Caco-2 (cell line): ENCODE measurements at regions not wholly inside any gene's neighbourhood (a gene's known extent, or its start where the extent isn't known, plus 50 kb on each side); places are given as distances from the start of the nearest gene placed in this dataset.

Source experiments
- BruUV-seq: library from RNA; stranded (reverse); fragments of 400-500 nt; replicated peaks from 2 replicates; lab custom pipeline; 2021; lab: Mats Ljungman, UMichigan
- CTCF ChIA-PET: fragments of 300-600 bp; sonication (Branson Sonifier 250); formaldehyde crosslinking; loops from one replicate; lab custom pipeline; 2022; ENCODE audit warnings: antibody characterized with exemption; lab: Charles Lee
- POLR2A ChIA-PET: fragments of 300-600 bp; sonication (Branson Sonifier 250); formaldehyde crosslinking; loops from one replicate; lab custom pipeline; 2022; ENCODE audit warnings: antibody characterized with exemption; lab: Charles Lee
- DNase-seq, 2 experiments: peaks; one replicate each; pipeline versions ENCODE4 v3.0.0 to v3.0.0-alpha.2; 2020 to 2022
- H3K27me3 ChIP-seq: replicated peaks from 2 replicates; pipeline ENCODE4 v1.6.0; 2011; ENCODE audit warnings: low read length; ENCODE audit not compliant: control insufficient read depth, insufficient read depth
- H3K36me3 ChIP-seq: 2 replicates; pipeline ENCODE4 v1.5.1; 2011; ENCODE audit warnings: low read length; ENCODE audit not compliant: control insufficient read depth, insufficient read depth
- H3K4me1 ChIP-seq: fragments of 250-450 bp; sonication (Bioruptor Pico); 2 replicates; pipeline ENCODE4 v1.5.1; 2020; ENCODE audit warnings: mild to moderate bottlenecking
- H3K4me3 ChIP-seq: 2 replicates; pipeline ENCODE4 v1.5.1; 2011; ENCODE audit warnings: low read depth, mild to moderate bottlenecking, control low read depth, low read length
- H3K9me3 ChIP-seq: fragments of 250-450 bp; sonication (Bioruptor Pico); 2 replicates; pipeline ENCODE4 v1.5.1; 2020; ENCODE audit warnings: mild to moderate bottlenecking, moderate library complexity
- H3K27ac Mint-ChIP-seq: one replicate; pipeline ENCODE4 v1.8.0; 2022; ENCODE audit warnings: mixed read lengths; ENCODE audit not compliant: unreplicated experiment
- H3K27me3 Mint-ChIP-seq: one replicate; pipeline ENCODE4 v1.8.0; 2022; ENCODE audit warnings: mixed read lengths; ENCODE audit not compliant: insufficient read depth, unreplicated experiment
- H3K36me3 Mint-ChIP-seq: one replicate; pipeline ENCODE4 v1.8.0; 2022; ENCODE audit warnings: mild to moderate bottlenecking, mixed read lengths; ENCODE audit not compliant: insufficient read depth, unreplicated experiment
- H3K4me1 Mint-ChIP-seq: one replicate; pipeline ENCODE4 v1.8.0; 2022; ENCODE audit warnings: low read depth, mixed read lengths; ENCODE audit not compliant: unreplicated experiment
- H3K4me3 Mint-ChIP-seq: one replicate; pipeline ENCODE4 v1.8.0; 2022; ENCODE audit warnings: mild to moderate bottlenecking, moderate library complexity, mixed read lengths; ENCODE audit not compliant: unreplicated experiment
- H3K9me3 Mint-ChIP-seq: one replicate; pipeline ENCODE4 v1.8.0; 2022; ENCODE audit warnings: mixed read lengths; ENCODE audit not compliant: unreplicated experiment
- CTCF ChIP-seq, 2 experiments: fragments of 200-600 bp in 1 of 2; IDR thresholded peaks; 1 replicate in 1 of 2; 2 replicates in 1 of 2; pipeline versions ENCODE4 v1.5.1 to v1.8.0; 2011 to 2022; ENCODE audit warnings: antibody characterized with exemption in 1 of 2, control low read depth in 1 of 2, inconsistent platforms in 1 of 2, low read depth in 1 of 2, low read length in 1 of 2, mild to moderate bottlenecking in 1 of 2, moderate library complexity in 1 of 2; ENCODE audit not compliant: insufficient read depth in 1 of 2, severe bottlenecking in 1 of 2, unreplicated experiment in 1 of 2
- intact Hi-C: fragments of 100-400 bp; cut with micrococcal nuclease; formaldehyde crosslinking; loops from one replicate; pipeline ENCODE4 v1.10.0; 2022; ENCODE audit not compliant: unreplicated experiment

GRCh38 chr3:151576511-151577137 lies 115.8 kb upstream of the IGSF10 start:
- H3K4me1 Mint-ChIP-seq: peaks cover 21% of the 10 kb centered on the region
- Histone ChIP-seq H3K36me3 (no peaks in the 10 kb centered on the region), H3K9me3 (no peaks in the 10 kb centered on the region; the same call in 1 of the 2 replicates), H3K4me3 (no peak overlapping the region), H3K27me3 (no peaks in the 10 kb centered on the region), H3K4me1 (peaks cover 20% of the 10 kb centered on the region)
- no peaks in the 10 kb centered on the region for H3K36me3 Mint-ChIP-seq
- no peak overlapping the region for H3K27ac Mint-ChIP-seq
- POLR2A ChIA-PET: no interaction called here
- no peaks in the 10 kb centered on the region for H3K27me3 Mint-ChIP-seq
- no peak for TF ChIP-seq CTCF (IDR thresholded peaks at IDR 0.05; ENCODE audit: insufficient read depth in 1 of 2, low read depth in 1 of 2, low read length in 1 of 2, severe bottlenecking in 1 of 2, unreplicated experiment in 1 of 2)
- no peak for DNase-seq
- intact Hi-C loops: no loop called here
- no peak overlapping the region for H3K4me3 Mint-ChIP-seq
- CTCF ChIA-PET: no interaction called here
- peaks cover 34% of the 10 kb centered on the region for H3K9me3 Mint-ChIP-seq
- BruUV-seq: no TSS peak

GRCh38 chr3:151568184-151568583 lies 107.3 kb upstream of the IGSF10 start:
- intact Hi-C loops: no loop called here
- H3K4me1 ChIP-seq: peaks cover 2% of the 10 kb centered on the region
- no peak for TF ChIP-seq CTCF (IDR thresholded peaks at IDR 0.05; ENCODE audit: insufficient read depth in 1 of 2, low read depth in 1 of 2, low read length in 1 of 2, severe bottlenecking in 1 of 2, unreplicated experiment in 1 of 2)
- POLR2A ChIA-PET: no interaction called here
- Mint-ChIP-seq H3K9me3 (peaks cover 12% of the 10 kb centered on the region), H3K27ac (no peak overlapping the region), H3K36me3 (no peaks in the 10 kb centered on the region), H3K27me3 (no peaks in the 10 kb centered on the region), H3K4me3 (no peak overlapping the region), H3K4me1 (no peaks in the 10 kb centered on the region)
- H3K27me3 ChIP-seq: no peaks in the 10 kb centered on the region
- H3K4me3 ChIP-seq: no peak overlapping the region
- no peak for DNase-seq
- no peaks in the 10 kb centered on the region for H3K9me3 ChIP-seq
- CTCF ChIA-PET: no interaction called here
- no TSS peak for BruUV-seq
- no peaks in the 10 kb centered on the region for H3K36me3 ChIP-seq

- no peaks in the 10 kb centered on the region for H3K9me3 ChIP-seq
- H3K4me1 Mint-ChIP-seq: peaks cover 2% of the 10 kb centered on the region
- DNase-seq: no peak
- no peak overlapping the region for H3K4me3 ChIP-seq
- no peaks in the 10 kb centered on the region for H3K36me3 Mint-ChIP-seq
- no peaks in the 10 kb centered on the region for H3K27me3 Mint-ChIP-seq
- POLR2A ChIA-PET: no interaction called here
- H3K27ac Mint-ChIP-seq: no peak overlapping the region
- no peaks in the 10 kb centered on the region for H3K36me3 ChIP-seq
- peaks cover 5% of the 10 kb centered on the region for H3K9me3 Mint-ChIP-seq
- no peak overlapping the region for H3K4me3 Mint-ChIP-seq
- CTCF ChIA-PET: no interaction called here
- intact Hi-C loops: no loop called here
- BruUV-seq: no TSS peak
- TF ChIP-seq CTCF (IDR thresholded peaks at IDR 0.05; ENCODE audit: insufficient read depth in 1 of 2, low read depth in 1 of 2, low read length in 1 of 2, severe bottlenecking in 1 of 2, unreplicated experiment in 1 of 2): no peak
- no peaks in the 10 kb centered on the region for H3K27me3 ChIP-seq
- peaks cover 9% of the 10 kb centered on the region for H3K4me1 ChIP-seq
Measured at GRCh38 chr3:151567477-151567876, 106.6 kb upstream of the IGSF10 start.
